ENCODE measurements at regions not wholly inside any gene's neighbourhood (a gene's known extent, or its start where the extent isn't known, plus 50 kb on each side); places are given as distances from the start of the nearest gene placed in this dataset.
"Not testable (repeated sequence)": the region's sequence is repeated elsewhere in the genome, so short reads cannot be mapped to it uniquely, and the experiment has no call there.

DNA sequence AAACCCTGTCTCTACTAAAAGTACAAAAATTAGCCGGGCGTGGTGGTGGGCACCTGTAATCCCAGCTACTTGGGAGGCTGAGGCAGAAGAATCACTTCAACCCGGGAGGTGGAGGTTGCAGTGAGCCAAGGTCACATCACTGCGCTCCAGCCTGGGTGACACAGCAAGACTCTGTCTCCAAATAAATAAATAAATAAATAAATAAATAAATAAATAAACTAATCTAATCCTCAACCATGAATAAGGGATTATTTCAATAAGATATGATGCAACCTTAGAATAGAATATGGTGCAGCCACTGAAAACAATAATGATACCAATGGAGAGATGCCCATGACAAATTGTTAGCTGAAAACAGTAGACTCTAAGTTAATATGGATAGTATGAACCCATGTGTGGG, 270.0 kb downstream of the MEX3B start:
- TF ChIP-seq, protein P1, sequence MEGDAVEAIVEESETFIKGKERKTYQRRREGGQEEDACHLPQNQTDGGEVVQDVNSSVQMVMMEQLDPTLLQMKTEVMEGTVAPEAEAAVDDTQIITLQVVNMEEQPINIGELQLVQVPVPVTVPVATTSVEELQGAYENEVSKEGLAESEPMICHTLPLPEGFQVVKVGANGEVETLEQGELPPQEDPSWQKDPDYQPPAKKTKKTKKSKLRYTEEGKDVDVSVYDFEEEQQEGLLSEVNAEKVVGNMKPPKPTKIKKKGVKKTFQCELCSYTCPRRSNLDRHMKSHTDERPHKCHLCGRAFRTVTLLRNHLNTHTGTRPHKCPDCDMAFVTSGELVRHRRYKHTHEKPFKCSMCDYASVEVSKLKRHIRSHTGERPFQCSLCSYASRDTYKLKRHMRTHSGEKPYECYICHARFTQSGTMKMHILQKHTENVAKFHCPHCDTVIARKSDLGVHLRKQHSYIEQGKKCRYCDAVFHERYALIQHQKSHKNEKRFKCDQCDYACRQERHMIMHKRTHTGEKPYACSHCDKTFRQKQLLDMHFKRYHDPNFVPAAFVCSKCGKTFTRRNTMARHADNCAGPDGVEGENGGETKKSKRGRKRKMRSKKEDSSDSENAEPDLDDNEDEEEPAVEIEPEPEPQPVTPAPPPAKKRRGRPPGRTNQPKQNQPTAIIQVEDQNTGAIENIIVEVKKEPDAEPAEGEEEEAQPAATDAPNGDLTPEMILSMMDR (IDR thresholded peaks at IDR 0.05; ENCODE audit: low read length), result not testable (repeated sequence)
- not testable (repeated sequence) for TF ChIP-seq EZH2 (optimal IDR thresholded peaks at IDR 0.05; ENCODE audit: low read depth, low read length)

Data from MM.1S (cell line).